ENCODE measurements at regions not wholly inside any gene's neighbourhood (a gene's known extent, or its start where the extent isn't known, plus 50 kb on each side); places are given as distances from the start of the nearest gene placed in this dataset.

DNA sequence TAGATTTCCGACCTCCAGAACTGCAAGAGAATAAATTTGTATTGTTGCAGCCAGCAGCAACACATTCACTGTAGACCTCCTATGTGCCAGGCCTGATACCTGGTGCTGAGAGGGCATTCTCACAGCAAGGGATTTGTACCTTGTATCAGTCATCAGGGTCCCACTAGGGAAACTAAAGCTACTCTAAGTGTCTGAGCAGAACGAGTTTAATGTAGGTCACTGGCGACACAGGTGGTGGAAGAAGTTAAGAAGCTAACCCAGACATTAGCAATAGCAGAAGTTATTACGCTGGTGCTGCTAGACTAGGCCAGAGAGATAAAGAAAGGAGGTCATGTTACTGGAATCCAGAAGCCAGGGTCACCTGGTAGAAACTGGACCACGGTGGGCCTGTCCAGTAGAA lies 60.5 kb upstream of the BCL6 start:
- Histone ChIP-seq H3K4me3 (no peak overlapping the region), H3K9me3 (no peaks in the 10 kb centered on the region), H3K4me1 (no peaks in the 10 kb centered on the region), H3K27ac (no peak overlapping the region), H3K27me3 (no peaks in the 10 kb centered on the region), H3K36me3 (no peaks in the 10 kb centered on the region)
- TF ChIP-seq CTCF (IDR thresholded peaks at IDR 0.05) (no peak), POLR2A (IDR thresholded peaks at IDR 0.05) (no peak)
- no peak for DNase-seq
- intact Hi-C loops (cut with DNase I; ENCODE audit: low total_unique reads) = no loop called here

- Histone ChIP-seq H3K27ac (no peak overlapping the region), H3K4me1 (no peaks in the 10 kb centered on the region), H3K9me3 (no peaks in the 10 kb centered on the region), H3K36me3 (no peaks in the 10 kb centered on the region), H3K27me3 (no peaks in the 10 kb centered on the region), H3K4me3 (no peak overlapping the region)
- intact Hi-C loops (cut with DNase I; ENCODE audit: low total_unique reads) = no loop called here
- no peak for TF ChIP-seq CTCF (IDR thresholded peaks at IDR 0.05)
- TF ChIP-seq POLR2A (IDR thresholded peaks at IDR 0.05) = no peak
- no peak for DNase-seq
Measured at GRCh38 chr3:187807086-187807862, 62.0 kb upstream of the BCL6 start.

- DNase-seq = no peak
- no peaks in the 10 kb centered on the region for H3K36me3 ChIP-seq
- no peak overlapping the region for H3K4me3 ChIP-seq
- no peaks in the 10 kb centered on the region for H3K27me3 ChIP-seq
- intact Hi-C loops (cut with DNase I; ENCODE audit: low total_unique reads) = no loop called here
- H3K4me1 ChIP-seq = no peaks in the 10 kb centered on the region
- no peaks in the 10 kb centered on the region for H3K9me3 ChIP-seq
- TF ChIP-seq CTCF (IDR thresholded peaks at IDR 0.05) (no peak), POLR2A (IDR thresholded peaks at IDR 0.05) (no peak)
- no peak overlapping the region for H3K27ac ChIP-seq
Measured at GRCh38 chr3:187808527-187808895, 63.2 kb upstream of the BCL6 start.

DNA sequence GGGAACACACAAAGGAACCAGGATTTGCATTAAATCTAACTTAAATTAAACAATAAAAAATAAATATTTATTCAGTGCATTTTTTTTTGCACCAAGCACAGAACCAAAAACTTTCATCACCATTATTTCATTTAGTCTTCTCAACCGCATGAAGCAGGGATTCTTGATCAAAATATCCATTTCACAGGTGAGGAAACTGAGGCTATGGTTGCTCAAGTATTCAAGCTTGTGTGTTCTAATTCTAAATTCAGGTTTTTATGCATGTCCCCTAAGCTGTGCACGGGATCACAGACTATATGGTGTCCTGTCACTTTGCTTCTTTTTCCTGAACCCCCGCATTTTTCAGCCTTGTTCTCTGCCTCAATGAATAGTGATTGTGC lies 64.3 kb upstream of the BCL6 start:
- intact Hi-C loops (cut with DNase I; ENCODE audit: low total_unique reads) = no loop called here
- Histone ChIP-seq H3K36me3 (no peaks in the 10 kb centered on the region), H3K4me1 (no peaks in the 10 kb centered on the region), H3K27me3 (no peaks in the 10 kb centered on the region), H3K9me3 (no peaks in the 10 kb centered on the region), H3K4me3 (no peak overlapping the region), H3K27ac (no peak overlapping the region)
- TF ChIP-seq CTCF (IDR thresholded peaks at IDR 0.05) (no peak), POLR2A (IDR thresholded peaks at IDR 0.05) (no peak)
- no peak for DNase-seq

DNA sequence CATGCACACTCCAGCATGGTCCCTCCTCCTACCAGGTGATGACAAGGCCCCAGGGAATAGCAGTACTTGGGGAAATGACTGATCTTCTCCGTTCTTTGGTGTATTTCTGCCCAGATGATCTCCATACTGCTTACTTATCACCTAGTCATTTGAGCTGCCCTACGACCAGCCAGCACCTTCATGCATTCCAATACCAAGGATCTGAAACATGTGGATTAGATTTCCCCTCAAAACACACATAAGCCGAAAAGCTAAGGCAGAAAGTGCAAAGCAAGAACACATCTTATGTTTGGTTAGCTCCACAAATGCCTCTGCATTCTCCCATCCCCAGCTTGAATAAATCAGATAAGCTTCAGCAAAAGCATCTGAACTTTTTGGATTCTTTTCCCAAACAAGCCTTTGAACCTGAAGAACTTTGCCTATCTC lies 64.8 kb upstream of the BCL6 start:
- H3K27ac ChIP-seq = no peak overlapping the region

More for the DNA sequence above, 64.8 kb upstream of the BCL6 start:
- intact Hi-C loops (cut with DNase I; ENCODE audit: low total_unique reads) = loop anchor here (5.0 kb wide), 1 partner anchor 72 kb away; no protein-coding TSS in a partner anchor
- no peaks in the 10 kb centered on the region for H3K4me1 ChIP-seq
- TF ChIP-seq POLR2A (IDR thresholded peaks at IDR 0.05) = no peak
- TF ChIP-seq CTCF (IDR thresholded peaks at IDR 0.05) = no peak
- DNase-seq = no peak
- H3K36me3 ChIP-seq = no peaks in the 10 kb centered on the region
- no peaks in the 10 kb centered on the region for H3K27me3 ChIP-seq
- H3K4me3 ChIP-seq = no peak overlapping the region
- no peaks in the 10 kb centered on the region for H3K9me3 ChIP-seq

All from uterus (tissue), 3 donors.